Common myeloid progenitor, CD34-positive (primary cell): ENCODE measurements at regions not wholly inside any gene's neighbourhood (a gene's known extent, or its start where the extent isn't known, plus 50 kb on each side); places are given as distances from the start of the nearest gene placed in this dataset.

ENCODE experiments used
- CTCF ChIA-PET: fragments of 350-600 bp; sonication (Branson Sonifier 250); formaldehyde crosslinking; loops from one replicate; lab custom pipeline; 2021; ENCODE audit warnings: antibody characterized with exemption; lab: Charles Lee
- POLR2A ChIA-PET: fragments of 350-600 bp; sonication (Branson Sonifier 250); formaldehyde crosslinking; loops from one replicate; lab custom pipeline; 2021; ENCODE audit warnings: antibody characterized with exemption; lab: Charles Lee
- DNase-seq, 3 donors: peaks; one replicate each; pipeline versions ENCODE4 v3.0.0 to v3.0.0-alpha.2; 2013
- H3K27ac ChIP-seq, 2 experiments: 1 replicate in 1 of 2; 2 replicates in 1 of 2; pipeline ENCODE4 v1.7.0; 2013; ENCODE audit warnings: inconsistent platforms in 2 of 2, low read length in 2 of 2, mild to moderate bottlenecking in 2 of 2, low read depth in 1 of 2, moderate library complexity in 1 of 2; ENCODE audit not compliant: severe bottlenecking in 2 of 2, insufficient read depth in 1 of 2, poor library complexity in 1 of 2
- H3K27me3 ChIP-seq, 5 experiments: replicated peaks in 2 of 5; 1 replicate in 3 of 5; 2 replicates in 2 of 5; pipeline versions ENCODE4 v1.6.1 to v1.7.0; 2013; ENCODE audit warnings: low read length in 4 of 5, mild to moderate bottlenecking in 2 of 5, moderate library complexity in 2 of 5, inconsistent platforms in 1 of 5; ENCODE audit not compliant: insufficient read depth in 5 of 5, control insufficient read depth in 4 of 5
- H3K36me3 ChIP-seq, 4 experiments: 1 replicate in 2 of 4; 2 replicates in 2 of 4; pipeline versions ENCODE4 v1.6.1 to v1.7.0; 2013; ENCODE audit warnings: low read length in 3 of 4, control low read depth in 1 of 4, mild to moderate bottlenecking in 1 of 4; ENCODE audit not compliant: control insufficient read depth in 4 of 4, insufficient read depth in 4 of 4
- H3K4me1 ChIP-seq, 4 experiments: 1 replicate in 3 of 4; 2 replicates in 1 of 4; pipeline versions ENCODE4 v1.6.1 to v1.7.1; 2013; ENCODE audit warnings: low read length in 3 of 4, mild to moderate bottlenecking in 3 of 4, control low read depth in 1 of 4, inconsistent platforms in 1 of 4, moderate library complexity in 1 of 4; ENCODE audit not compliant: control insufficient read depth in 4 of 4, insufficient read depth in 4 of 4; ENCODE audit errors: control extremely low read depth in 1 of 4
- H3K4me3 ChIP-seq, 7 experiments: 1 replicate in 4 of 7; 2 replicates in 3 of 7; pipeline versions ENCODE4 v1.5.1 to v1.7.0; 2013; ENCODE audit warnings: mild to moderate bottlenecking in 7 of 7, low read length in 6 of 7, moderate library complexity in 6 of 7, inconsistent platforms in 2 of 7, low read depth in 2 of 7, control low read depth in 1 of 7; ENCODE audit not compliant: insufficient read depth in 4 of 7, control insufficient read depth in 1 of 7; ENCODE audit errors: extremely low read depth in 1 of 7
- H3K9me3 ChIP-seq, 5 experiments: 1 replicate in 4 of 5; 2 replicates in 1 of 5; pipeline versions ENCODE4 v1.6.1 to v1.7.1; 2013; ENCODE audit warnings: low read length in 4 of 5, mild to moderate bottlenecking in 2 of 5, inconsistent platforms in 1 of 5, low read depth in 1 of 5, moderate library complexity in 1 of 5; ENCODE audit not compliant: control insufficient read depth in 4 of 5, insufficient read depth in 2 of 5; ENCODE audit errors: control extremely low read depth in 1 of 5
- WGBS: methylation state at CpG from one replicate; pipeline ENCODE4 v1.1.5; 2013; ENCODE audit not compliant: insufficient coverage; 5-methylcytosine and 5-hydroxymethylcytosine counted together

- no peak overlapping the region for H3K4me3 ChIP-seq
- H3K27ac ChIP-seq: no peak overlapping the region
- DNase-seq: no peak
- WGBS: 100% methylated on average over 1 of the region's 3 CpGs
- POLR2A ChIA-PET: no interaction called here
- H3K27me3 ChIP-seq: no peaks in the 10 kb centered on the region
- H3K4me1 ChIP-seq: no peaks in the 10 kb centered on the region
- no peaks in the 10 kb centered on the region for H3K36me3 ChIP-seq
- CTCF ChIA-PET: no interaction called here
- H3K9me3 ChIP-seq: peaks cover 0 to 1% (median 0%) of the 10 kb centered on the region in 5 experiments
These were observed 78.7 kb upstream of the PDE5A start for GRCh38 chr4:119707336-119707735.

- no peaks in the 10 kb centered on the region for H3K4me1 ChIP-seq
- no peak overlapping the region for H3K4me3 ChIP-seq
- CTCF ChIA-PET: no interaction called here
- POLR2A ChIA-PET: no interaction called here
- DNase-seq: no peak
- H3K36me3 ChIP-seq: no peaks in the 10 kb centered on the region
- peaks cover 0 to 1% (median 0%) of the 10 kb centered on the region in 5 experiments for H3K9me3 ChIP-seq
- no peaks in the 10 kb centered on the region for H3K27me3 ChIP-seq
- H3K27ac ChIP-seq: no peak overlapping the region
These were observed 78.2 kb upstream of the PDE5A start for GRCh38 chr4:119706804-119707203.

- WGBS: 100% methylated on average over 1 of the region's 4 CpGs
- ChIA-PET CTCF (no interaction called here), POLR2A (no interaction called here)
- no peak for DNase-seq
- no peak overlapping the region for H3K27ac ChIP-seq
- H3K27me3 ChIP-seq: no peaks in the 10 kb centered on the region
- H3K4me1 ChIP-seq: no peaks in the 10 kb centered on the region
- no peaks in the 10 kb centered on the region for H3K36me3 ChIP-seq
- H3K4me3 ChIP-seq: no peak overlapping the region
- peaks cover 0 to 2% (median 0%) of the 10 kb centered on the region in 5 experiments for H3K9me3 ChIP-seq
These were observed 69.3 kb upstream of the PDE5A start for GRCh38 chr4:119697887-119698393.

- H3K4me1 ChIP-seq: no peaks in the 10 kb centered on the region
- no peaks in the 10 kb centered on the region for H3K36me3 ChIP-seq
- H3K9me3 ChIP-seq: peaks cover 0 to 2% (median 0%) of the 10 kb centered on the region in 5 experiments
- ChIA-PET CTCF (no interaction called here), POLR2A (no interaction called here)
- no peak overlapping the region for H3K27ac ChIP-seq
- no peaks in the 10 kb centered on the region for H3K27me3 ChIP-seq
- no peak overlapping the region for H3K4me3 ChIP-seq
- no peak for DNase-seq
These were observed 68.4 kb upstream of the PDE5A start for GRCh38 chr4:119696963-119697362.

DNA sequence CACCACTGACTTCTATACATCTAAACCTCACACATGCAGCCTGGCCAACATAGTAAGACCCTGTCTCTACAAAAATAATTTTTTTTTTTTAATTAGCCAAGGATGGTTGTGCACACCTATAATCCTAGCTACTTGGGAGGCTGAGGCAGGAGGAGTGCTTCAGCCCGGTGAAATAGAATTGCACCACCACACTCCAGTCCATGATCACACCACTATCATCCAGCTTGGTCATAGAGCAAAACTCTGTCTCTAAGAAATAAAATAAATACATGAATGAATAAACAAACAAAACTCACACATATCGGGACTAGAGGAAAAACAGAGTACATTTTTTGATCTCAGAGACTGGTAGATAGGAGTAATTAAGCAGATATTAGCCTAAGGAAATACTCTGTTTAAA lies 66.6 kb upstream of the PDE5A start:
- Histone ChIP-seq H3K4me3 (no peak overlapping the region), H3K36me3 (no peaks in the 10 kb centered on the region)
- POLR2A ChIA-PET: interaction anchor here (0.7 kb wide), 1 partner anchor 288 kb away, joined by 3 read pairs; no protein-coding TSS in a partner anchor

DNA sequence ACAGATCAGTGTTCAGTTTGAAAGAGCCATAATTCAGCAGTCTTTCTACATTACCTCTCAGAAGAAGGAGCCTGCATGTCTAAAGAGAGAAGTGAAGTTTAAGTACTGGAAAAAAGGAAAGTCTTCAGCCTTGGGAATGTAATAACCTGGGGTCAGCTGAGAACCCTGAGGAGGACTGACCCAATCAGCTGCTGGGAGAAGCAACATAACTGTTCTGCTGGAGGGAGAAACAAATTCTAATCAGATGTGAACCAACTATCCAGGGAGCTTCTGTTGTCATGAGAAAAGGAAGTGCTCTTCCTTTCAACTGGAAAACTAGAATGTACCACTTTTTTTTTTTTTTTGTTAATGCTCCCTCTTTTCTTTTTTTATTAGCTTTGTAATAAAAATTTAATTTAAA lies 64.5 kb upstream of the PDE5A start:
- no peaks in the 10 kb centered on the region for H3K27me3 ChIP-seq
- CTCF ChIA-PET: interaction anchor here (1.1 kb wide), 1 partner anchor 15 kb away, joined by 5 read pairs; no protein-coding TSS in a partner anchor
- no peak for DNase-seq
- no peak overlapping the region for H3K27ac ChIP-seq
- no peaks in the 10 kb centered on the region for H3K36me3 ChIP-seq
- no peak overlapping the region for H3K4me3 ChIP-seq
- H3K4me1 ChIP-seq: no peaks in the 10 kb centered on the region
- POLR2A ChIA-PET: no interaction called here
- H3K9me3 ChIP-seq: peaks cover 0 to 4% (median 0%) of the 10 kb centered on the region in 5 experiments

More for the DNA sequence above, 66.6 kb upstream of the PDE5A start:
- CTCF ChIA-PET: interaction anchor here (0.7 kb wide), 1 partner anchor 148 kb away, joined by 3 read pairs; no protein-coding TSS in a partner anchor
- Histone ChIP-seq H3K4me1 (no peaks in the 10 kb centered on the region), H3K27ac (no peak overlapping the region), H3K27me3 (no peaks in the 10 kb centered on the region), H3K9me3 (peaks cover 0 to 4% (median 0%) of the 10 kb centered on the region in 5 experiments)
- no peak for DNase-seq
- 100% methylated on average over 1 of the region's 2 CpGs for WGBS

DNA sequence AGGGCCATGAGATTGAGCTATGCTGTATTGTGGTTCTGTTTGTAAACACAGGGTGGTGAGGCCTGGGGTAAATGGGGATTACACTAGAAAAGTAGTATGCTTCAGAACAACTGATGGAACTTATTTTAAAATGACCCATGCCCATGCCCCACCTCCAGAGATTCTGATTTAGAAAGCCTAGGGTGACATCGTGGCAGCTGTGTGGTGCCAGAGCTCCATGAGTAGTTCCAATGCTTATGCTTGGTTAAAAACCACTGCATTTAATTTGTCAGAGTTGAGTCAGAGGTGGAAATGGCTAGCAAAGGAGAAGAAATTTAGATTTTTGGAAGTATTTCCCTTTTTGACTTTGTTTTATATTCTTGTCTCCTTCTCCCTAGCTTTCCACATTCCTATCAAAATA lies 63.4 kb upstream of the PDE5A start:
- Histone ChIP-seq H3K36me3 (no peaks in the 10 kb centered on the region), H3K4me3 (no peak overlapping the region), H3K27me3 (no peaks in the 10 kb centered on the region), H3K9me3 (peaks cover 0 to 4% (median 0%) of the 10 kb centered on the region in 5 experiments), H3K27ac (no peak overlapping the region), H3K4me1 (no peaks in the 10 kb centered on the region)
- WGBS: 80% methylated on average over 1 of the region's 1 CpG
- DNase-seq: no peak
- ChIA-PET POLR2A (no interaction called here), CTCF (no interaction called here)
